SK-N-MC (cell line): ENCODE measurements at regions not wholly inside any gene's neighbourhood (a gene's known extent, or its start where the extent isn't known, plus 50 kb on each side); places are given as distances from the start of the nearest gene placed in this dataset.

Source experiments
- DNase-seq: peaks from one replicate; pipeline ENCODE4 v3.0.0-alpha.2; 2011; ENCODE audit warnings: low read depth, low spot score
- H3K27ac ChIP-seq: fragments of 200-600 bp; sonication (generic); 2 replicates; pipeline ENCODE4 v1.5.1; 2016; ENCODE audit warnings: mixed run types
- H3K36me3 ChIP-seq: fragments of 200-600 bp; sonication (generic); 2 replicates; pipeline ENCODE4 v1.6.1; 2017; ENCODE audit warnings: antibody characterized with exemption, low read length, mixed read lengths; ENCODE audit not compliant: insufficient read depth
- H3K4me3 ChIP-seq: fragments of 200-600 bp; sonication (generic); 2 replicates; pipeline ENCODE4 v1.5.1; 2016
- H3K9ac ChIP-seq: fragments of 200-600 bp; sonication (generic); 2 replicates; pipeline ENCODE4 v1.8.0; 2017; ENCODE audit warnings: mixed run types, mixed read lengths; ENCODE audit not compliant: insufficient read length
- H3K9me3 ChIP-seq: fragments of 200-600 bp; sonication (generic); 2 replicates; pipeline ENCODE4 v1.6.1; 2017; ENCODE audit warnings: low read depth, mild to moderate bottlenecking, antibody characterized with exemption, low read length, moderate library complexity, mixed read lengths
- EZH2 ChIP-seq: fragments of 200-600 bp; sonication (generic); IDR thresholded peaks from one replicate; pipeline ENCODE4 v1.6.1; 2017; ENCODE audit warnings: antibody characterized with exemption
- FOXP2 ChIP-seq: optimal IDR thresholded peaks from 2 replicates; pipeline ENCODE3; 2011; ENCODE audit warnings: mild to moderate bottlenecking, moderate library complexity; ENCODE audit not compliant: insufficient read depth; ENCODE audit errors: extremely low read length, control extremely low read depth
- POLR2AphosphoS5 ChIP-seq: IDR thresholded peaks from 2 replicates; pipeline ENCODE4 v1.6.1; 2012; ENCODE audit warnings: mild to moderate bottlenecking, low read depth, low read length, borderline replicate concordance

DNA sequence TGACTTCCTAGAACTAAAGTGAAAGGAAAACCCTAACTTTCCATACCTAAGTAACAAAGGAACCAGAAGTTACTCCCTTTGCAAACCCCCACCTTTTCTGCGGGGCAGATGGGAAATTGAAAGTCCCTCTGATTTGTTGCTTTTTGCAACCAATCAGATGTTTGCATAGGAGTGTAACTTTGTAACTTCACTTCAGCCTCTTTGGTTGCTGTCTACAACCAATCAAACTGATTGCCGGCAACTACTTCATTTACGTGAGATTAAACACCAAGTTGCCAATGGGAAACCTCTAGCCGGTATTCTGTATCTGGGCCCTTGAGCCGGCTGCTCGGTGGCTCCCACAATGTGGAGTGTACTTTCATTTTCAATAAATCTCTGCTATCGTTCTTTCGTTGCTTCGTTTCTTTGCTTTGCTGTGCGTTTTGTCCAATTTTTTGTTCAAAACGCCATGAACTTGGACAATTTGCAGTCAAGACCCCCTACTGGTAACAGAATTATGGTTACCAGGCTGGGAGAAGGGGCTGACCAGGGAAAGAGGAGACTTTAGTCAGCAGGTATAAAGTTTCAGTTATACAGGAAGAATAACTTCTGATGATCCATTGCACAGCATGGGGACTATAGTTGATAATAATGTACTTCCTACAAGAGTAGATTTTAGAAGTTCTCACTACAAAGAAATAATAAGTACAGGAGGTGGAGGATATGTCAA is 69.2 kb upstream of the RGS2 start:
- no peak overlapping the region for H3K27ac ChIP-seq

DNA sequence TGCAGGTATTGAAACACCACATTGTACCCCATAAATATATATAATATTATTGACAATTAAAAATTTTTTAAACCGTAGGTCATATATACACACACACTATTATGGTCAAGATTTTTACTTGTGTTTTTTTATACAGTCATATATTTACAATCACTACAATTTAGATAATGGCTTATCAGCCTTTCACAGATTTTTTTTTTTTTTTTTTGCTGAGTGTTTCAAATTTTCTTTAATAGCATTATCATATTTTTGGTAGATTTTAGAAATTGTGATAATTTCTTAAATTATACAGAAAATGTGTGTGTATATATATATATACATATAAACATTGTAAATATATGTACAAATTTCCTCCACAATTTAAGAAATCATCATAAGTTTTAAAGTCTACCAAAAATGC is 68.6 kb upstream of the RGS2 start:
- no peaks in the 10 kb centered on the region for H3K9me3 ChIP-seq
- no peak overlapping the region for H3K4me3 ChIP-seq
- TF ChIP-seq EZH2 = no peak
- TF ChIP-seq FOXP2 = no peak
- TF ChIP-seq POLR2AphosphoS5 = no peak
- no peak for DNase-seq
- no peaks in the 10 kb centered on the region for H3K36me3 ChIP-seq
- no peak overlapping the region for H3K9ac ChIP-seq
- H3K27ac ChIP-seq = no peak overlapping the region

More for the DNA sequence above, 69.2 kb upstream of the RGS2 start:
- DNase-seq = no peak
- H3K9ac ChIP-seq = no peak overlapping the region
- H3K9me3 ChIP-seq = no peaks in the 10 kb centered on the region
- H3K36me3 ChIP-seq = no peaks in the 10 kb centered on the region
- H3K4me3 ChIP-seq = no peak overlapping the region
- no peak for TF ChIP-seq FOXP2
- no peak for TF ChIP-seq POLR2AphosphoS5
- TF ChIP-seq EZH2 = no peak

- Histone ChIP-seq H3K27ac (no peak overlapping the region), H3K9ac (no peak overlapping the region), H3K4me3 (no peak overlapping the region), H3K36me3 (no peaks in the 10 kb centered on the region), H3K9me3 (no peaks in the 10 kb centered on the region)
- TF ChIP-seq EZH2 (no peak), POLR2AphosphoS5 (no peak), FOXP2 (no peak)
- DNase-seq = no peak
Measured at GRCh38 chr1:192741095-192741494, 67.7 kb upstream of the RGS2 start.

- H3K36me3 ChIP-seq = no peaks in the 10 kb centered on the region
- no peak overlapping the region for H3K9ac ChIP-seq
- no peaks in the 10 kb centered on the region for H3K9me3 ChIP-seq
- TF ChIP-seq EZH2 (no peak), FOXP2 (no peak), POLR2AphosphoS5 (no peak)
- peak; percentile 64 for DNase-seq
- H3K27ac ChIP-seq = peak overlapping the region; percentile 81
- peak overlapping the region; percentile 6; the same call in 1 of the 2 replicates for H3K4me3 ChIP-seq
Measured at GRCh38 chr1:192747301-192747700, 61.5 kb upstream of the RGS2 start.

- DNase-seq = peak; percentile 26
Measured at GRCh38 chr1:192747943-192748342, 60.9 kb upstream of the RGS2 start.

GRCh38 chr1:192749349-192749748 is 59.5 kb upstream of the RGS2 start:
- Histone ChIP-seq H3K9ac (no peak overlapping the region), H3K27ac (no peak overlapping the region), H3K4me3 (no peak overlapping the region), H3K9me3 (no peaks in the 10 kb centered on the region), H3K36me3 (no peaks in the 10 kb centered on the region)
- TF ChIP-seq EZH2 = no peak
- no peak for TF ChIP-seq POLR2AphosphoS5
- no peak for TF ChIP-seq FOXP2
- DNase-seq = no peak

More at GRCh38 chr1:192747943-192748342, 60.9 kb upstream of the RGS2 start:
- Histone ChIP-seq H3K9ac (no peak overlapping the region), H3K9me3 (no peaks in the 10 kb centered on the region), H3K27ac (peak overlapping the region; percentile 81), H3K4me3 (peak overlapping the region; percentile 6), H3K36me3 (no peaks in the 10 kb centered on the region)
- TF ChIP-seq POLR2AphosphoS5 = no peak
- TF ChIP-seq FOXP2 = peak; percentile 60

GRCh38 chr1:192751260-192751659 is 57.6 kb upstream of the RGS2 start:
- TF ChIP-seq FOXP2 (no peak), POLR2AphosphoS5 (no peak), EZH2 (no peak)
- Histone ChIP-seq H3K36me3 (no peaks in the 10 kb centered on the region), H3K4me3 (no peak overlapping the region), H3K27ac (no peak overlapping the region), H3K9ac (no peak overlapping the region), H3K9me3 (no peaks in the 10 kb centered on the region)
- no peak for DNase-seq

DNA sequence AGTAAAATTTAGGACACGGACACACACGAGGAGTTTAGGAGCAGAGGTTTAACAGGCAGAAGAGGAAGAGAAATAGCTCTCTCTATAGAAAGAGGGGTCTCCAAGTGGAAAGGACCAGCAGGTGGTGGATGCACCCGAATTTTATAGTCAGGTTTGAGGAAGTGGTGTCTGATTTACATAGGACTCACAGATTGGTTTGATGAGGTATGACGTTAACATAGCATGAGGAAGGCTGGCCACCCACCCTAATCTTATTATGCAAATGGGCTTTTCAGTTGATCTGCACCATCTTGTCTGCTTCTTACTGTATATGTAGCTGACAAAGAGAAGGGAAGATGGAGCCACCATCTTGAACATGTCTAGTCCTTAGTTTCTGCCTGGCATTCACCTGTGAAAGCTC is 52.5 kb upstream of the RGS2 start:
- DNase-seq = no peak
- TF ChIP-seq FOXP2 = no peak
- no peak for TF ChIP-seq POLR2AphosphoS5
- TF ChIP-seq EZH2 = no peak
- Histone ChIP-seq H3K36me3 (no peaks in the 10 kb centered on the region), H3K4me3 (no peak overlapping the region), H3K9ac (no peak overlapping the region), H3K27ac (no peak overlapping the region), H3K9me3 (no peaks in the 10 kb centered on the region)

DNA sequence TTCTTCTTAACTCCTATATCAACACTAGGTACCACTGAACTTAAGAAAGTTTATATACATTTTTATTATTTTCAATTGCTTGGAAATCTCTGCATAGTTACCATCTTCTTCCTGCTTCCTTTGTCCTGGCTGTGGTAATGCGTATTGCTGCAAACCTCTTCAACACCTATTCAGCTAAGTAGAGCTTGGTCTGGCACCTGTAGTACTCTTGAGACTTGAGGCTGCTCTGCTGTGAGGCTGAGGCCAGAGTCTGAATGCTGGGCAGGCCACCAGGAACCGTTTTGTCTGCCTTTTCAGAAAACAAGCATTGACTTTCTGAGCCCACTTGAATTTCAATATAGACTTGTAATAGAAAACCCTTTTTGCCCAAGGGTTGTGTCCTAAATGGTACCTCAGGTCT is 52.0 kb upstream of the RGS2 start:
- Histone ChIP-seq H3K9ac (no peak overlapping the region), H3K27ac (no peak overlapping the region), H3K4me3 (no peak overlapping the region), H3K9me3 (no peaks in the 10 kb centered on the region), H3K36me3 (no peaks in the 10 kb centered on the region)
- TF ChIP-seq FOXP2 (no peak), EZH2 (no peak), POLR2AphosphoS5 (no peak)
- no peak for DNase-seq
